ENCODE measurements at regions not wholly inside any gene's neighbourhood (a gene's known extent, or its start where the extent isn't known, plus 50 kb on each side); places are given as distances from the start of the nearest gene placed in this dataset.

DNA sequence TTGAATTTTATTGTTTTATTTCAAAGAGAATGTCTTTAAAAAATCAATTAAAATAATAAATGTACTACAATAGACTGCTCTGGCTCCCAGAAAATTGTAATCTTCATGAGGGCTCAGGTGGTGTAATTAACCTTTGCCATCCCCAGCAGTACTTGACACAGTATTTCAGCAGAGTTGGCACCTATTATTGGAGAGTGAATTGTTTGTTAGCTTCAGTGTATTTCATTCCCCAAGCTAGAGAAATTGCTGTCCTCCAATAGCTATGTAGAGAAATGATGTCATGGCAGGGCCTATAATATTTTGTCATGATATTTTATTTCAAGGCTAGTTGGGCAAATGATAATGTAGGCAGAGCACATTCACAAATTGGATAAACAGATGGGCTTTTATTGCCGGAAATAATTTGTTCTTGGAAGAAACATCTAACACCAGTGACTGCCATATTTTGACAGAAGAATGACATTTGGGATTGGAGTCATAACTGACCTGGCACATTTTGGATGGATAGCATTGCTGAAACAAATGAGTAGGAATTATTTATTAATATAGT is 712.0 kb upstream of the NXPH2 start:
- ChIA-PET CTCF (no interaction called here), POLR2A (no interaction called here)
- TF ChIP-seq BHLHE40 (IDR thresholded peaks at IDR 0.05; ENCODE audit: borderline replicate concordance) (no peak), FOXA1 (IDR thresholded peaks at IDR 0.05) (no peak), SP1 (IDR thresholded peaks at IDR 0.05) (no peak), SUZ12 (IDR thresholded peaks at IDR 0.05) (no peak), FOXK2 (IDR thresholded peaks at IDR 0.05) (no peak), HDGF (IDR thresholded peaks at IDR 0.05; ENCODE audit: borderline replicate concordance) (no peak), NFRKB (IDR thresholded peaks at IDR 0.05) (no peak), LEF1 (IDR thresholded peaks at IDR 0.05; ENCODE audit: borderline replicate concordance) (no peak), FOXM1 (IDR thresholded peaks at IDR 0.05; ENCODE audit: borderline replicate concordance) (no peak)
- DNase-seq (ENCODE audit: extremely low spot score): no peak

DNA sequence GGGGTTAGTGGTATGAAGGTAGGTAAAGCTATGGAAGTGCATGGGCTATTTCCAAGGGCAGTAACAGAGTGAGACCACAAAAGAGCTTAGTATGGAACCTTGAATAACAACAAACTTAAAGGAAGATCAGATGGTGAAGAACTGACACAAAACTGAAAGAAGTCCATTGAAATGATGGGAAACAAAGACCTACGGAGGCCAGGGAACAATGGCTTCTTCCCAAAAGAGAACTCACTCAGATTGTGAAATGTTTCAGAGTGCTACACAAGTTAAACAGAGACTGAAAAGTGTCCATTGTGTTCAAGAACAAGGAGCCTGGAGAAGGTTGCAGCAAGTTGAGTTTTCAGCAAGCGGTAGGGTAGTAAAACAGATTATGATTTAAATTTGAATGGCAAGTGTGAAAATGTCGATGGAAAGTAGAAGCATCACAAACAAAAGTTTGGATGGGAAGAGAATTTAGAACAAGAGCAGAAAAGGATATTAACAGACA is 700.0 kb upstream of the NXPH2 start:
- CTCF ChIA-PET: no interaction called here
- TF ChIP-seq ARNT (IDR thresholded peaks at IDR 0.05): no peak
- POLR2A ChIA-PET: no interaction called here
- no peak for DNase-seq (ENCODE audit: extremely low spot score)

DNA sequence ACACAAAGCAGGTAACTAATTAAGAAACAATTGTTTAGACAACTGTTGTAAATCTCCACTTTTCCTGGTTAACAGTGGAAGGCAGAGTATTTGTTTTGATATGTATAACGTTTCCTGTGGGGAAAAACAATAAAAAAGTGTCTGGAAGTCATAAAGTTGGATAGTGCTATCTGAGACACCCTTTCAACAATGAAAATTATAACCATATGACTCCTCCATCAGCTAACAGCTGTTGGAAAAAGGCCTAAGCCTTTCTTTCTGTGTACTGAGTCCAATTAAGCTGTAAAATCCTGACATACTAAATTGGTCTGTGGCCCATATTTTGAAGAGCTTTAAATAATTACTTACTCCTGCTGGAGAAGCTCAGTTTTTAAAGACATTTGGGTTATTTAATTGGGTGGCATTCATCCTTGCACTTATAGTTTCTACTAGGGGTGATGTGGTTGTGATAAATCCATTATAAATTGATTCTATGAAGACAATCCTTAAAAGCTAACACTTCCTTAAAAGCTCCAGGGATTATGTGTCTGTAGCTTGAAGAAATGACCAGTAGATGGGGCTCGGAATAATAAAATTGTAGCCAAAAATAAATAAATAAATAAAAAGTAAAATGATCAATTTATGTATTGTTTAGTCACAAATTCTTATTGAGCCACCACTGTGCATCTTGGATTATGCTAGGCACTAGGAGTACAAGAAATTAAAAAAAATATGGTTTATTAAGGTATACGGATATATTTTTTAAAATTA is 698.1 kb upstream of the NXPH2 start:
- ChIA-PET CTCF (interaction anchor here (0.5 to 0.7 kb wide), 2 partner anchors 151 to 980 kb away, joined by 3 to 4 read pairs; no protein-coding TSS in a partner anchor), POLR2A (no interaction called here)
- DNase-seq (ENCODE audit: extremely low spot score): no peak
- TF ChIP-seq HDGF (IDR thresholded peaks at IDR 0.05; ENCODE audit: borderline replicate concordance): no peak
- TF ChIP-seq ELF4 (IDR thresholded peaks at IDR 0.05): no peak
- no peak for TF ChIP-seq ARNT (IDR thresholded peaks at IDR 0.05)
- no peak for TF ChIP-seq LEF1 (IDR thresholded peaks at IDR 0.05; ENCODE audit: borderline replicate concordance)
- no peak for TF ChIP-seq FOXA1 (IDR thresholded peaks at IDR 0.05)
- no peak for TF ChIP-seq SUZ12 (IDR thresholded peaks at IDR 0.05)
- no peak for TF ChIP-seq L3MBTL2 (conservative IDR thresholded peaks at IDR 0.05)
- no peak; the same call in 1 of the 2 replicates for TF ChIP-seq PKNOX1 (IDR thresholded peaks at IDR 0.05)
- TF ChIP-seq SP1 (IDR thresholded peaks at IDR 0.05): no peak
- no peak for TF ChIP-seq FOXK2 (IDR thresholded peaks at IDR 0.05)
- TF ChIP-seq ZNF384 (IDR thresholded peaks at IDR 0.05): no peak
- TF ChIP-seq BHLHE40 (IDR thresholded peaks at IDR 0.05; ENCODE audit: borderline replicate concordance): no peak
- TF ChIP-seq TARDBP (IDR thresholded peaks at IDR 0.05): no peak
- no peak for TF ChIP-seq NFRKB (IDR thresholded peaks at IDR 0.05)
- TF ChIP-seq FOXM1 (IDR thresholded peaks at IDR 0.05; ENCODE audit: borderline replicate concordance): no peak
- no peak for TF ChIP-seq CTBP1 (IDR thresholded peaks at IDR 0.05; ENCODE audit: borderline replicate concordance)

DNA sequence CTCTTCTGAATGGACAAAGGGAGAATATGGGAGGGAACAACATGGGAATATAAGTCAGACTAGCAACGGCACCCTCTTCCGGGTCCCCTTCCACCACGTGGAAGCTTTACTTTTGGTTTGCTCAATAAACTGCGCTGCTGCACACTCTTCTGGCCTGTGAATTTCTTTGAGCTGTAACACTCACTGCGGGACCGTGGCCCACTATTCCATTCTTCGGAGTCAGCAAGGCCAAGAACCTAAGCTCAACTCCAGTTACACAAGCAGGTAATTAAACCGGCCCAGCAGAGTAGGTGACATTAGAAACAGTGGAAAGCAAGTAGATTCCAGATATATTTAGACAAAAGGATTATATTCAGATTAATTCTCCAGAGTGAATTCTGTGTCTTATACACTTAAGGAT is 697.4 kb upstream of the NXPH2 start:
- DNase-seq (ENCODE audit: extremely low spot score): no peak
- TF ChIP-seq NFRKB (IDR thresholded peaks at IDR 0.05): no peak
- TF ChIP-seq BHLHE40 (IDR thresholded peaks at IDR 0.05; ENCODE audit: borderline replicate concordance): no peak
- no peak for TF ChIP-seq ELF4 (IDR thresholded peaks at IDR 0.05)
- no peak for TF ChIP-seq L3MBTL2 (conservative IDR thresholded peaks at IDR 0.05)
- no peak for TF ChIP-seq ARNT (IDR thresholded peaks at IDR 0.05)
- TF ChIP-seq TARDBP (IDR thresholded peaks at IDR 0.05): no peak
- ChIA-PET CTCF (no interaction called here), POLR2A (no interaction called here)

DNA sequence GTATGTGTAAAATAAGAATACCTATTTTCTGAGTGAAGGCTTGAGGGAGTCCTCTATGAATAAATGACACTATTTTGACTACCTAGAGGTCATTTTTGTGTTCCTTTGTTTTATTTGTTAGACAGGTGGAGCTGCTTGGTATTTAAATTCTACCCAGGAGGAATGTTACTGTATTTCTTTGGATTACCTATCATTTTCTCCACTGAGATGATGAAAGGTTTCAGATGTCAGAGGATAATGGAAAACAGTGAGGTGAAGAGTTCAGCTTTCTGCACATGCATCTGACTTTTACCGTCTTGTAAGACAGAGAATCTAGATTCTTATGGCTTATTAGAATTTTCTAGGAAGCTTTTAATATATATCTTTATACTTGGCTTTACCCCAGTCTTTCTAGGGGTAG is 689.8 kb upstream of the NXPH2 start:
- CTCF ChIA-PET: no interaction called here
- POLR2A ChIA-PET: no interaction called here
- DNase-seq (ENCODE audit: extremely low spot score): no peak
- TF ChIP-seq ELF4 (IDR thresholded peaks at IDR 0.05): no peak
- TF ChIP-seq SP1 (IDR thresholded peaks at IDR 0.05): no peak
- TF ChIP-seq FOXA1 (IDR thresholded peaks at IDR 0.05): no peak
- no peak for TF ChIP-seq TARDBP (IDR thresholded peaks at IDR 0.05)
- TF ChIP-seq FOXK2 (IDR thresholded peaks at IDR 0.05): no peak

DNA sequence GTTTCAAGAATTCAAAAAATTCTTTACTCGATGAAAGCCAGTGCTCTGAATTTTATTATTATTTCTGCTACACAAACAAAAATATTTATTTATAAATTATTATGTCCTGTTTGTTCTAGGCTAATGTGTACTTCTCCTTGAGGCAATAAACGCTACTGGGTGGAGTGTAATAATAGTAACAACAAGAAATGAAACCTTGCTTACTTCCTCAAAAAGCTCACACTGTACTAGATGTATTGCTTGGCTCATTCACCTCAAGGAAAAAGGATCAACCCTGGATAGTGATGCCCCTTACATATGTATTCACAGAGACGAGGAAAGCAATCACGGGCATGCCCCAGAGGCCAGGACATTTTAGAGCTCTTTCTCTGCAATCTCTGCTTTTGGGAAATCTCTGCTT is 685.6 kb upstream of the NXPH2 start:
- POLR2A ChIA-PET: no interaction called here
- DNase-seq (ENCODE audit: extremely low spot score): no peak
- CTCF ChIA-PET: no interaction called here
- TF ChIP-seq L3MBTL2 (conservative IDR thresholded peaks at IDR 0.05): no peak
- no peak for TF ChIP-seq HDGF (IDR thresholded peaks at IDR 0.05; ENCODE audit: borderline replicate concordance)
- TF ChIP-seq BHLHE40 (IDR thresholded peaks at IDR 0.05; ENCODE audit: borderline replicate concordance): no peak
- TF ChIP-seq FOXM1 (IDR thresholded peaks at IDR 0.05; ENCODE audit: borderline replicate concordance): no peak
- TF ChIP-seq NFRKB (IDR thresholded peaks at IDR 0.05): no peak
- TF ChIP-seq PKNOX1 (IDR thresholded peaks at IDR 0.05): no peak
- TF ChIP-seq ELF4 (IDR thresholded peaks at IDR 0.05): no peak
- TF ChIP-seq SP1 (IDR thresholded peaks at IDR 0.05): no peak
- no peak for TF ChIP-seq FOXK2 (IDR thresholded peaks at IDR 0.05)
- TF ChIP-seq SUZ12 (IDR thresholded peaks at IDR 0.05): no peak
- TF ChIP-seq CTBP1 (IDR thresholded peaks at IDR 0.05; ENCODE audit: borderline replicate concordance): no peak
- no peak for TF ChIP-seq ARNT (IDR thresholded peaks at IDR 0.05)
- no peak for TF ChIP-seq ZNF384 (IDR thresholded peaks at IDR 0.05)
- no peak for TF ChIP-seq TARDBP (IDR thresholded peaks at IDR 0.05)
- no peak for TF ChIP-seq LEF1 (IDR thresholded peaks at IDR 0.05; ENCODE audit: borderline replicate concordance)
- TF ChIP-seq FOXA1 (IDR thresholded peaks at IDR 0.05): no peak

- no peak for DNase-seq (ENCODE audit: extremely low spot score)
- ChIA-PET POLR2A (no interaction called here), CTCF (no interaction called here)
- no peak for TF ChIP-seq FOXA1 (IDR thresholded peaks at IDR 0.05)
- TF ChIP-seq LEF1 (IDR thresholded peaks at IDR 0.05; ENCODE audit: borderline replicate concordance): no peak
- TF ChIP-seq TARDBP (IDR thresholded peaks at IDR 0.05): no peak
- no peak for TF ChIP-seq ELF4 (IDR thresholded peaks at IDR 0.05)
- no peak for TF ChIP-seq L3MBTL2 (conservative IDR thresholded peaks at IDR 0.05)
- no peak for TF ChIP-seq CTBP1 (IDR thresholded peaks at IDR 0.05; ENCODE audit: borderline replicate concordance)
- no peak for TF ChIP-seq ZNF384 (IDR thresholded peaks at IDR 0.05)
These were observed 677.7 kb upstream of the NXPH2 start for GRCh38 chr2:139457873-139458272.
